Mammary epithelial cell (primary cell): ENCODE measurements at regions not wholly inside any gene's neighbourhood (a gene's known extent, or its start where the extent isn't known, plus 50 kb on each side); places are given as distances from the start of the nearest gene placed in this dataset.

Experiments used
- EZH2 ChIP-seq: IDR thresholded peaks from 2 replicates; pipeline ENCODE4 v1.6.1; 2012; ENCODE audit warnings: low read length, inconsistent platforms, borderline replicate concordance
- TF ChIP-seq, protein P1 (sequence below), 2 donors: IDR thresholded peaks in 1 of 2; conservative IDR thresholded peaks in 1 of 2; 2 replicates each; pipeline ENCODE4 v1.5.1; 2011 to 2012; ENCODE audit warnings: inconsistent platforms in 2 of 2, low read length in 2 of 2, mild to moderate bottlenecking in 2 of 2, control low read depth in 1 of 2, low read depth in 1 of 2; ENCODE audit not compliant: insufficient read depth in 1 of 2; ENCODE audit errors: extremely low read depth in 1 of 2

DNA sequence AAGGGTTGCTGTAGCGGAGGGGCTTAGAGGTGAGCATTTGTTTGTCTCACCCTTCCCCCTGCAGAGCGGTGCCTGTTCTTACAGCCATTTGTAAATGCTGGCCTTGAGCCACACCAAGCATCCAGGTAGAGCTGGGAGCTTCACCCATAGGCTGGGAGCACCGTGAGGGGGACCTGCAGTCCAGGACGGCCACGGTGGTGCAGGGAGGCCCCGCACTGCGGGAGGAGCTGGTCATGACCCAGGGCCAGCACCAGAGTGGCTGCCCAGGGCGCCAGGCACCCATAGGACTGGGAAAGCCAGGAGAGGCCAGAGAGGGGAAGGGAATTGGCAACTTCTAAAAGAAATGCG lies 197.3 kb upstream of the ADAMTS16 start:
- no peak for TF ChIP-seq EZH2
- TF ChIP-seq, protein P1, sequence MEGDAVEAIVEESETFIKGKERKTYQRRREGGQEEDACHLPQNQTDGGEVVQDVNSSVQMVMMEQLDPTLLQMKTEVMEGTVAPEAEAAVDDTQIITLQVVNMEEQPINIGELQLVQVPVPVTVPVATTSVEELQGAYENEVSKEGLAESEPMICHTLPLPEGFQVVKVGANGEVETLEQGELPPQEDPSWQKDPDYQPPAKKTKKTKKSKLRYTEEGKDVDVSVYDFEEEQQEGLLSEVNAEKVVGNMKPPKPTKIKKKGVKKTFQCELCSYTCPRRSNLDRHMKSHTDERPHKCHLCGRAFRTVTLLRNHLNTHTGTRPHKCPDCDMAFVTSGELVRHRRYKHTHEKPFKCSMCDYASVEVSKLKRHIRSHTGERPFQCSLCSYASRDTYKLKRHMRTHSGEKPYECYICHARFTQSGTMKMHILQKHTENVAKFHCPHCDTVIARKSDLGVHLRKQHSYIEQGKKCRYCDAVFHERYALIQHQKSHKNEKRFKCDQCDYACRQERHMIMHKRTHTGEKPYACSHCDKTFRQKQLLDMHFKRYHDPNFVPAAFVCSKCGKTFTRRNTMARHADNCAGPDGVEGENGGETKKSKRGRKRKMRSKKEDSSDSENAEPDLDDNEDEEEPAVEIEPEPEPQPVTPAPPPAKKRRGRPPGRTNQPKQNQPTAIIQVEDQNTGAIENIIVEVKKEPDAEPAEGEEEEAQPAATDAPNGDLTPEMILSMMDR (conservative IDR thresholded peaks at IDR 0.05 in 1 of 2, IDR thresholded peaks at IDR 0.05 in 1 of 2; ENCODE audit: extremely low read depth in 1 of 2, insufficient read depth in 1 of 2, low read depth in 1 of 2, low read length in 2 of 2): no peak
